Cardiac muscle cell (in vitro differentiated cells and primary cell): ENCODE measurements at regions not wholly inside any gene's neighbourhood (a gene's known extent, or its start where the extent isn't known, plus 50 kb on each side); places are given as distances from the start of the nearest gene placed in this dataset.

ENCODE experiments used
- DNase-seq, 2 donors: peaks; one replicate each; pipeline versions ENCODE4 v3.0.0 to v3.0.0-alpha.2; 2010 to 2017; ENCODE audit warnings: low read depth in 1 of 2, low spot score in 1 of 2
- H3K27ac ChIP-seq: fragments of 200-600 bp; sonication (generic); 2 replicates; pipeline ENCODE4 v1.5.1; 2016
- H3K27me3 ChIP-seq: fragments of 200-600 bp; sonication (generic); 2 replicates; pipeline ENCODE4 v1.6.0; 2016; ENCODE audit warnings: control low read depth
- H3K36me3 ChIP-seq: fragments of 200-600 bp; sonication (generic); 2 replicates; pipeline ENCODE4 v1.5.1; 2016; ENCODE audit warnings: control low read depth
- H3K4me1 ChIP-seq: fragments of 200-600 bp; sonication (generic); 2 replicates; pipeline ENCODE4 v1.8.1; 2017; ENCODE audit warnings: low read depth, mild to moderate bottlenecking, mixed run types
- H3K4me3 ChIP-seq: fragments of 200-600 bp; sonication (generic); 2 replicates; pipeline ENCODE4 v1.5.1; 2016; ENCODE audit warnings: mild to moderate bottlenecking
- H3K9me3 ChIP-seq: fragments of 200-600 bp; sonication (generic); 2 replicates; pipeline ENCODE4 v1.5.1; 2017; ENCODE audit warnings: low read depth, mild to moderate bottlenecking, control low read depth
- CTCF ChIP-seq: IDR thresholded peaks from 2 replicates; pipeline ENCODE4 v1.5.1; 2012; ENCODE audit warnings: low read depth, mild to moderate bottlenecking, low read length

GRCh38 chr1:87612956-87613355, 284.3 kb downstream of the LMO4 start:
- no peaks in the 10 kb centered on the region for H3K36me3 ChIP-seq
- H3K27me3 ChIP-seq, result no peaks in the 10 kb centered on the region
- H3K4me3 ChIP-seq, result no peak overlapping the region
- no peaks in the 10 kb centered on the region for H3K9me3 ChIP-seq
- no peak overlapping the region for H3K27ac ChIP-seq
- TF ChIP-seq CTCF, result no peak
- no peak for DNase-seq
- H3K4me1 ChIP-seq, result peaks cover 7% of the 10 kb centered on the region

- Histone ChIP-seq H3K4me1 (peaks cover 15% of the 10 kb centered on the region), H3K36me3 (no peaks in the 10 kb centered on the region), H3K9me3 (no peaks in the 10 kb centered on the region), H3K4me3 (no peak overlapping the region), H3K27me3 (no peaks in the 10 kb centered on the region), H3K27ac (no peak overlapping the region)
- no peak for TF ChIP-seq CTCF
- DNase-seq, result no peak
Measured at GRCh38 chr1:87615491-87615890, 286.8 kb downstream of the LMO4 start.

- Histone ChIP-seq H3K27me3 (no peaks in the 10 kb centered on the region), H3K4me3 (no peak overlapping the region), H3K9me3 (no peaks in the 10 kb centered on the region), H3K27ac (no peak overlapping the region), H3K4me1 (peaks cover 15% of the 10 kb centered on the region), H3K36me3 (no peaks in the 10 kb centered on the region)
- no peak for TF ChIP-seq CTCF
- no peak for DNase-seq
Measured at GRCh38 chr1:87615901-87616300, 287.2 kb downstream of the LMO4 start.

- Histone ChIP-seq H3K4me1 (peaks cover 15% of the 10 kb centered on the region), H3K36me3 (no peaks in the 10 kb centered on the region), H3K9me3 (no peaks in the 10 kb centered on the region), H3K27ac (no peak overlapping the region), H3K27me3 (no peaks in the 10 kb centered on the region), H3K4me3 (no peak overlapping the region)
- TF ChIP-seq CTCF, result no peak
- no peak for DNase-seq
Measured at GRCh38 chr1:87620807-87621206, 292.1 kb downstream of the LMO4 start.

- no peak for DNase-seq
Measured at GRCh38 chr1:87629673-87630072, 301.0 kb downstream of the LMO4 start.

More at GRCh38 chr1:87629673-87630072, 301.0 kb downstream of the LMO4 start:
- TF ChIP-seq CTCF, result no peak
- no peak overlapping the region for H3K4me3 ChIP-seq
- H3K36me3 ChIP-seq, result no peaks in the 10 kb centered on the region
- H3K27me3 ChIP-seq, result no peaks in the 10 kb centered on the region
- H3K9me3 ChIP-seq, result no peaks in the 10 kb centered on the region
- no peaks in the 10 kb centered on the region for H3K4me1 ChIP-seq
- no peak overlapping the region for H3K27ac ChIP-seq
